ENCODE measurements at regions not wholly inside any gene's neighbourhood (a gene's known extent, or its start where the extent isn't known, plus 50 kb on each side); places are given as distances from the start of the nearest gene placed in this dataset.

DNA sequence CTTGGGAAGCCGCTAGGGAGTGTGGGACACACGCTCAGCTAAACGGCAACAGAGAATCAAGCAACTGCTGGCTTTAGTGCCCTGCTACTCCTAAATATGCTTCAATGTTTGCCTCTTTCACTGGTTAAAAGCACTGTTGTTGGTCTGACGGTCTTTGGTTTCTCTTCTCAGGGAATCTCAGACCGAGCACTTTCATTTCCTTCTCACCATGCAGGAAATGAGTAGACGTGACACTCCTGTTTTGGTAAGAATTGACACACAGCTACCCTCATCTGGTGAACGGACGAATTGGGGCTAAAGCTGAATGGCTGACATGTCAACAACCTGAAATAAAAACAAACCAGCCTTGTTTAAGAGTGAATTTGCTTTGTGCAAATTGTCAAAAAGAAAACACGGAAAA lies 57.5 kb upstream of the PIWIL1 start:
- TF ChIP-seq, protein P1, sequence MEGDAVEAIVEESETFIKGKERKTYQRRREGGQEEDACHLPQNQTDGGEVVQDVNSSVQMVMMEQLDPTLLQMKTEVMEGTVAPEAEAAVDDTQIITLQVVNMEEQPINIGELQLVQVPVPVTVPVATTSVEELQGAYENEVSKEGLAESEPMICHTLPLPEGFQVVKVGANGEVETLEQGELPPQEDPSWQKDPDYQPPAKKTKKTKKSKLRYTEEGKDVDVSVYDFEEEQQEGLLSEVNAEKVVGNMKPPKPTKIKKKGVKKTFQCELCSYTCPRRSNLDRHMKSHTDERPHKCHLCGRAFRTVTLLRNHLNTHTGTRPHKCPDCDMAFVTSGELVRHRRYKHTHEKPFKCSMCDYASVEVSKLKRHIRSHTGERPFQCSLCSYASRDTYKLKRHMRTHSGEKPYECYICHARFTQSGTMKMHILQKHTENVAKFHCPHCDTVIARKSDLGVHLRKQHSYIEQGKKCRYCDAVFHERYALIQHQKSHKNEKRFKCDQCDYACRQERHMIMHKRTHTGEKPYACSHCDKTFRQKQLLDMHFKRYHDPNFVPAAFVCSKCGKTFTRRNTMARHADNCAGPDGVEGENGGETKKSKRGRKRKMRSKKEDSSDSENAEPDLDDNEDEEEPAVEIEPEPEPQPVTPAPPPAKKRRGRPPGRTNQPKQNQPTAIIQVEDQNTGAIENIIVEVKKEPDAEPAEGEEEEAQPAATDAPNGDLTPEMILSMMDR (conservative IDR thresholded peaks at IDR 0.05 in 1 of 2, IDR thresholded peaks at IDR 0.05 in 1 of 2; ENCODE audit: extremely low read depth in 1 of 2, insufficient read depth in 1 of 2, low read depth in 1 of 2, low read length in 2 of 2), result no peak
- TF ChIP-seq EZH2 (IDR thresholded peaks at IDR 0.05; ENCODE audit: borderline replicate concordance, low read length), result no peak
